Brain microvascular endothelial cell (primary cell): ENCODE measurements at regions not wholly inside any gene's neighbourhood (a gene's known extent, or its start where the extent isn't known, plus 50 kb on each side); places are given as distances from the start of the nearest gene placed in this dataset.
"Not testable (repeated sequence)": the region's sequence is repeated elsewhere in the genome, so short reads cannot be mapped to it uniquely, and the experiment has no call there.

Source experiments
- DNase-seq: peaks from one replicate; pipeline ENCODE4 v3.0.0-alpha.2; 2020
- H3K27ac ChIP-seq: fragments of 250-450 bp; sonication (Bioruptor Pico); 2 replicates; pipeline ENCODE4 v1.5.1; 2020; ENCODE audit warnings: mild to moderate bottlenecking, moderate library complexity
- H3K27me3 ChIP-seq: fragments of 250-450 bp; sonication (Bioruptor Pico); replicated peaks from 2 replicates; pipeline ENCODE4 v1.5.1; 2020; ENCODE audit warnings: mild to moderate bottlenecking
- H3K36me3 ChIP-seq: fragments of 250-450 bp; sonication (Bioruptor Pico); replicated peaks from 2 replicates; pipeline ENCODE4 v1.5.1; 2020; ENCODE audit warnings: mild to moderate bottlenecking
- H3K4me3 ChIP-seq: 2 replicates; pipeline ENCODE4 v1.5.1; 2011; ENCODE audit warnings: low read depth, mild to moderate bottlenecking, control low read depth, low read length, moderate library complexity
- in situ Hi-C: cut with HindIII; loops from 2 replicates; pipeline ENCODE4 v1.10.0; 2017; ENCODE audit warnings: low sequenced_read_pairs, low pct_ligation_motif_present
- TF ChIP-seq, protein P1 (sequence below): IDR thresholded peaks from 2 replicates; pipeline ENCODE4 v1.5.1; 2011; ENCODE audit warnings: low read depth, mild to moderate bottlenecking, moderate library complexity, low read length, control low read depth, inconsistent platforms; ENCODE audit errors: missing control alignments

DNA sequence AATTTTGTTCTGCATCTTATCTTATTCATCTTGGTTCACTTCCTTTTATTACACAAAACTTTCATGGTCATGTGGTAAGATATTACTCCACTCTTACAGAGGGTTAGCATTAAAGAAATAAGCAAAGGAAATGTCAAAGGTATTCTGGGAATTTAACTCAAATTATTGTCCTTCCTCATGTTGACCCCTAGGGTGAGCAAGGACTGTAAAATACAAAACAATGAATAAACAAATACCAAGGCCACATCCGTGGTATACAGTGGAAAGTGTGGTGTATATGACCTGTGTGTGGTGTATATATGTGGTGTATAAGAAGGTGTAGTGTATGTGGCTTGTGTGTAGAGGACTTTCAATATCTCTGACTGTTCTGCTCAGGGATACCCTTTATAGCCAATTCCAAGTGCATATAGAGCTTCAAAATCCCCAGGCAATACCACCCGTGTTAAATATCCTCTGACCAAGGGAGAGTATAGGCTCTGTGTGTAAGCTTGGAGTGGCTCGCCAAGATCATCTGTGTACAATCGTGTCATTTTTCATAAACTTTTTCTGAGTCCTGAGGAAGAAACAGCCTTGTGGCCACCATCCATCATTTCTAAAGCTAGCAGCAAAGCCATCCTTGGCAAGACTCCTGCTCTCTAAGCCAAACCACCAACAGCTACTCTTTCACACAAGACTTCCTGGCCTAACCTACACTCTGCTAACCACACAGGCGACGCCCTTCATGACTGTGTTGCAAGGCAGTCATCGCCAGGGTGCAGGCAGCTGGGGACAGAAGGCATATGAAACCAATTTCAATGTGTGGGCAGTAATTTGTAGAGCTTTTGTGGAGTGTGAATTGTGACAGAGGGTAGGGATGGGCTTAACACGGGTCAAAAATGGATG lies 548.0 kb downstream of the ETS1 start:
- Histone ChIP-seq H3K27ac (no peak overlapping the region), H3K27me3 (no peaks in the 10 kb centered on the region), H3K36me3 (no peaks in the 10 kb centered on the region), H3K4me3 (no peak overlapping the region)
- TF ChIP-seq, protein P1, sequence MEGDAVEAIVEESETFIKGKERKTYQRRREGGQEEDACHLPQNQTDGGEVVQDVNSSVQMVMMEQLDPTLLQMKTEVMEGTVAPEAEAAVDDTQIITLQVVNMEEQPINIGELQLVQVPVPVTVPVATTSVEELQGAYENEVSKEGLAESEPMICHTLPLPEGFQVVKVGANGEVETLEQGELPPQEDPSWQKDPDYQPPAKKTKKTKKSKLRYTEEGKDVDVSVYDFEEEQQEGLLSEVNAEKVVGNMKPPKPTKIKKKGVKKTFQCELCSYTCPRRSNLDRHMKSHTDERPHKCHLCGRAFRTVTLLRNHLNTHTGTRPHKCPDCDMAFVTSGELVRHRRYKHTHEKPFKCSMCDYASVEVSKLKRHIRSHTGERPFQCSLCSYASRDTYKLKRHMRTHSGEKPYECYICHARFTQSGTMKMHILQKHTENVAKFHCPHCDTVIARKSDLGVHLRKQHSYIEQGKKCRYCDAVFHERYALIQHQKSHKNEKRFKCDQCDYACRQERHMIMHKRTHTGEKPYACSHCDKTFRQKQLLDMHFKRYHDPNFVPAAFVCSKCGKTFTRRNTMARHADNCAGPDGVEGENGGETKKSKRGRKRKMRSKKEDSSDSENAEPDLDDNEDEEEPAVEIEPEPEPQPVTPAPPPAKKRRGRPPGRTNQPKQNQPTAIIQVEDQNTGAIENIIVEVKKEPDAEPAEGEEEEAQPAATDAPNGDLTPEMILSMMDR = no peak
- in situ Hi-C loops = loop anchor here (25.0 kb wide), 2 partner anchors 123 to 648 kb away; partner anchors contain the start of gene FLI1
- peak; percentile 45 for DNase-seq

DNA sequence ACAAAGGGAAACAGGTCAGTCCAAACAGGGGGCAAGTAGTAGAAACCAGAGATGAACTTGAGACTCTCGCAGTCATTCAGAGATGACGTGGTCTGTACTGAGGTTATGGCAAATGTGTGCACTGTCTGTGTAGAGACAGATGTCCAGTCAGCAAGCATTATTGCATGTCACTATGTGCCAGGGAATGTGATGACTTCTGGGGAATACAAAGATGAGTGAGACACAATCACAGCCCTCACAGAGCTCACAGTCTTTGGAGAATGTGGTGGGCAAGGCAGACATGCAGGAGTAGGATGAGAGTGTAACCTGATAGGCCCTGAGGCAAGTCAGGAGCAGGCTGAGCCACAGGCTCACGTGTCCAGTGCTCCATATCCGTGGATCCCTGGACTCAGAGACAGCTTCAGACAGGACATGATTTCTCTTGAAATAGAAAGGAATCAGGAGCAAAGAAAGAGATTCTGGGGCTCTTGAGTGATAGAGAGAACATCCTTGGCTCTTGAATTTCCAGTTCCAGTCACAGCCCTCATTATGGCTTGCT lies 550.7 kb downstream of the ETS1 start:
- Histone ChIP-seq H3K27me3 (no peaks in the 10 kb centered on the region), H3K4me3 (no peak overlapping the region), H3K27ac (no peak overlapping the region), H3K36me3 (no peaks in the 10 kb centered on the region)
- in situ Hi-C loops = loop anchor here (25.0 kb wide), 2 partner anchors 126 to 651 kb away; partner anchors contain the start of gene FLI1
- TF ChIP-seq, protein P1 = no peak
- DNase-seq = no peak

DNA sequence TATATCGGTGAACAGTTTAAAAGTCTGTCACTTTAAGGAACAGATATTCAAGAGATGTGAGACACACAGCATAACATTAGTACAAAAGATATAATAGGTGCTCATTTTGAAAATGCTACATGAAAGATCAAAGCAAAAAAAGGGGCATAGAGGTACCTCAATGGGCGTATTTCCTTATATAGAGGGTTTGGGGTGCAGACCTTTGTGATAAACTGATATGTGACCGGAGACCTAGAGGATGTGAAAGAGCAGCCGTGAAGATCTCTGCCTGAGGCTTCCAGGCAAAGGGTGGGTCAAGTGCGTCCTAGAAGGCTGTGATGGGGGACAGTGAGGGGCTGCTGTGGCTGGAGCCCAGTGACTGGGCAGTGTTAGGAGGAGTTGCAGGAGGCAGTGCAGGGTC lies 551.4 kb downstream of the ETS1 start:
- in situ Hi-C loops = loop anchor here (25.0 kb wide), 2 partner anchors 126 to 651 kb away; partner anchors contain the start of gene FLI1
- H3K36me3 ChIP-seq = no peaks in the 10 kb centered on the region
- no peak overlapping the region for H3K27ac ChIP-seq
- no peak for DNase-seq
- no peaks in the 10 kb centered on the region for H3K27me3 ChIP-seq
- no peak overlapping the region for H3K4me3 ChIP-seq
- TF ChIP-seq, protein P1 = no peak

DNA sequence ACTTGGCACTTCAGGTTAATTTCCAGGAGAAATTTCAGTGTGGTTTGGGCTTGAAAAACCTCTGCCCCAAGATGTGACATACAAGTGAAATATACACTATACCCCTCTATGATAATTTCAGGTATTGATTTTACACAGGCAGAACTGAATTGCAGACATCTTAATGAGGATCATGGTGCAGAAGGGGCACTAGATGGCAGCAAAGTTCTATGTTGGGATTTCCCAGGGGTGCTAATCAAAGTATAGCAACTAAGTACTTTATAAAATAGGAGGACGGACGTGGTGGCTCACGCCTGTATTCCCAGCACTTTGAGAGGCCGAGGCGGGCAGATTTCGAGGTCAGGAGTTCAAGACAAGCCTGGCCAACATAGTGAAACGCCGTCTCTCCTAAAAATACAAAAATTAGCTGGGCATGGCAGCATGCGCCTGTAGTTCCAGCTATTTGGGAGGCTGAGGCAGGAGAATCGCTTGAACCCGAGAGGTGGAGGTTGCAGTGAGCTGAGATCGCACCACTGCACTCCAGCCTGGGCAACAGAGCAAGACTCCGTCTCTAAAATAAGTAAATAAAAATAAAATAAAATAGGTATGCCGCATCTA lies 555.7 kb downstream of the ETS1 start:
- TF ChIP-seq, protein P1 = peak; percentile 81
- peak; percentile 66 for DNase-seq
- in situ Hi-C loops = loop anchor here (25.0 kb wide), 2 partner anchors 131 to 656 kb away; partner anchors contain the start of gene FLI1
- not testable (repeated sequence) for H3K4me3 ChIP-seq, H3K27ac ChIP-seq, H3K36me3 ChIP-seq, H3K27me3 ChIP-seq

DNA sequence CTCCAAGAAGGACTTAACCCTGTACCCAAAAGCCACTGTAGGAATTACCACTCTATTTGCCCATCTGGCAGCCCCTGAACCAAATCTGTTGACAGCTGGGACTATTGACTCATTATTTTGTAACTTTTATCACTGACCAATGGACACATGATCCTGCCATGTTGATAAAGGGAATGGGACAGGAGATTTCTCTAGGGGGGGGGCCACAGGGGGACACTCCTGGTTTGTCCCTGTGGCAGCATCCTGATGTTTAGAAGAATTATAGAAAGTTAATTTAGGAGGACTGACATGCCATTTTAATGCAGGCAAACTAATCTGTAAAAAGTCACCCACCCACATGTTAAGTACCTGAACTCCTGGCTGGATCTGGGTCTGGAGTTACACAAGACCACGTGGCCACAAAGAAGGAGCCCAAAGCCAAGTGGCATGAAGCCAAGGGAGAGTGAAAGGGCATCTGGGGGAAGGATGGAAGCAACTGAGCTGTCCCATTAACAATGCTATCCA lies 558.1 kb downstream of the ETS1 start:
- H3K27ac ChIP-seq = no peak overlapping the region
- in situ Hi-C loops = loop anchor here (25.0 kb wide), 2 partner anchors 133 to 658 kb away; partner anchors contain the start of gene FLI1
- TF ChIP-seq, protein P1 = no peak
- DNase-seq = no peak
- no peak overlapping the region for H3K4me3 ChIP-seq
- no peaks in the 10 kb centered on the region for H3K36me3 ChIP-seq
- H3K27me3 ChIP-seq = no peaks in the 10 kb centered on the region
